GM23338 (cell line): ENCODE measurements at regions not wholly inside any gene's neighbourhood (a gene's known extent, or its start where the extent isn't known, plus 50 kb on each side); places are given as distances from the start of the nearest gene placed in this dataset.

Source experiments
- CTCF ChIP-seq, 2 experiments: fragments of 200-600 bp in 1 of 2; sonication (generic) in 1 of 2; conservative IDR thresholded peaks; 2 replicates each; pipeline versions ENCODE4 v1.5.1 to v1.6.1; 2016 to 2017; ENCODE audit warnings: antibody characterized with exemption in 2 of 2, low read depth in 2 of 2, mild to moderate bottlenecking in 2 of 2, moderate library complexity in 1 of 2
- EZH2 ChIP-seq: fragments of 200-600 bp; sonication (generic); IDR thresholded peaks from one replicate; pipeline ENCODE4 v1.8.0; 2017; ENCODE audit warnings: antibody characterized with exemption, mild to moderate bottlenecking, low read depth; ENCODE audit not compliant: unreplicated experiment

- TF ChIP-seq CTCF (conservative IDR thresholded peaks at IDR 0.05; ENCODE audit: low read depth in 2 of 2) (no peak), EZH2 (no peak)
Measured at GRCh38 chr11:131275580-131275979, 94.8 kb upstream of the NTM start.
